CD14-positive monocyte (primary cell): ENCODE measurements at regions not wholly inside any gene's neighbourhood (a gene's known extent, or its start where the extent isn't known, plus 50 kb on each side); places are given as distances from the start of the nearest gene placed in this dataset.

Experiments
- DNase-seq, 3 donors: peaks; one replicate each; pipeline ENCODE4 v3.0.0-alpha.2; 2011 to 2022
- H2AFZ ChIP-seq: 2 replicates; pipeline ENCODE4 v1.6.0; 2012; ENCODE audit warnings: mild to moderate bottlenecking, low read depth, low read length, inconsistent platforms; ENCODE audit not compliant: insufficient read depth, poor library complexity, severe bottlenecking
- H3K27ac ChIP-seq, 2 donors: 1 replicate in 1 of 2; 2 replicates in 1 of 2; pipeline ENCODE4 v1.5.1; 2012 to 2013; ENCODE audit warnings: low read length in 2 of 2, control low read depth in 1 of 2, inconsistent platforms in 1 of 2, low read depth in 1 of 2, mild to moderate bottlenecking in 1 of 2
- H3K27me3 ChIP-seq, 2 donors: one replicate each; pipeline versions ENCODE4 v1.6.0 to v1.6.1; 2011 to 2013; ENCODE audit warnings: low read length in 2 of 2; ENCODE audit not compliant: control insufficient read depth in 2 of 2, insufficient read depth in 2 of 2
- H3K36me3 ChIP-seq, 2 donors: replicated peaks in 1 of 2; 1 replicate in 1 of 2; 2 replicates in 1 of 2; pipeline versions ENCODE4 v1.5.1 to v1.6.1; 2012 to 2013; ENCODE audit warnings: low read length in 2 of 2, control low read depth in 1 of 2, inconsistent platforms in 1 of 2, mild to moderate bottlenecking in 1 of 2; ENCODE audit not compliant: insufficient read depth in 2 of 2, control insufficient read depth in 1 of 2
- H3K4me1 ChIP-seq, 2 donors: 1 replicate in 1 of 2; 2 replicates in 1 of 2; pipeline versions ENCODE4 v1.5.1 to v1.6.1; 2012 to 2013; ENCODE audit warnings: low read length in 2 of 2, control low read depth in 1 of 2, inconsistent platforms in 1 of 2, mild to moderate bottlenecking in 1 of 2, moderate library complexity in 1 of 2; ENCODE audit not compliant: insufficient read depth in 2 of 2, control insufficient read depth in 1 of 2
- H3K4me2 ChIP-seq: replicated peaks from 2 replicates; pipeline ENCODE3; 2012; ENCODE audit warnings: low read length, moderate library complexity, mild to moderate bottlenecking; ENCODE audit not compliant: poor library complexity, severe bottlenecking; ENCODE audit errors: extremely low read depth
- H3K4me3 ChIP-seq, 3 experiments: fragments of 200-600 bp in 1 of 3; sonication (generic) in 1 of 3; replicated peaks in 1 of 3; 1 replicate in 2 of 3; 2 replicates in 1 of 3; pipeline ENCODE4 v1.5.1; 2011 to 2013; ENCODE audit warnings: low read length in 3 of 3, mild to moderate bottlenecking in 3 of 3, control low read depth in 2 of 3, low read depth in 2 of 3, inconsistent platforms in 1 of 3, moderate library complexity in 1 of 3
- H3K79me2 ChIP-seq: 2 replicates; pipeline ENCODE4 v1.6.0; 2012; ENCODE audit warnings: mild to moderate bottlenecking, control low read depth, inconsistent platforms, low read length, moderate library complexity; ENCODE audit not compliant: insufficient read depth
- H3K9ac ChIP-seq: 2 replicates; pipeline ENCODE4 v1.6.0; 2017; ENCODE audit warnings: low read length, mild to moderate bottlenecking; ENCODE audit not compliant: insufficient read depth, poor library complexity, severe bottlenecking
- H3K9me3 ChIP-seq, 2 donors: replicated peaks in 1 of 2; 1 replicate in 1 of 2; 2 replicates in 1 of 2; pipeline versions ENCODE4 v1.5.1 to v1.6.1; 2012 to 2013; ENCODE audit warnings: low read length in 2 of 2, control low read depth in 1 of 2; ENCODE audit not compliant: control insufficient read depth in 1 of 2, insufficient read depth in 1 of 2
- H4K20me1 ChIP-seq: 2 replicates; pipeline ENCODE4 v1.6.0; 2012; ENCODE audit warnings: mild to moderate bottlenecking, low read length, control low read depth, moderate library complexity; ENCODE audit not compliant: insufficient read depth
- H3K27ac Mint-ChIP-seq, 7 donors: one replicate each; pipeline ENCODE4 v1.8.0; 2020; ENCODE audit warnings: mild to moderate bottlenecking in 7 of 7, mixed read lengths in 7 of 7, moderate library complexity in 6 of 7, inconsistent platforms in 2 of 7
- H3K27me3 Mint-ChIP-seq, 3 donors: one replicate each; pipeline ENCODE4 v1.8.0; 2021 to 2022; ENCODE audit warnings: low read depth in 3 of 3, mild to moderate bottlenecking in 3 of 3, mixed read lengths in 3 of 3, moderate library complexity in 3 of 3, inconsistent platforms in 1 of 3
- H3K36me3 Mint-ChIP-seq, 2 donors: one replicate each; pipeline ENCODE4 v1.8.0; 2020; ENCODE audit warnings: mixed read lengths in 2 of 2, inconsistent platforms in 1 of 2, mild to moderate bottlenecking in 1 of 2
- H3K4me1 Mint-ChIP-seq: one replicate; pipeline ENCODE4 v1.8.0; 2020; ENCODE audit warnings: mild to moderate bottlenecking, mixed read lengths
- H3K4me3 Mint-ChIP-seq, 2 donors: one replicate each; pipeline ENCODE4 v1.8.0; 2020; ENCODE audit warnings: mild to moderate bottlenecking in 2 of 2, mixed read lengths in 2 of 2, moderate library complexity in 1 of 2
- H3K9me3 Mint-ChIP-seq, 7 donors: one replicate each; pipeline ENCODE4 v1.8.0; 2020 to 2022; ENCODE audit warnings: mixed read lengths in 7 of 7, mild to moderate bottlenecking in 6 of 7, moderate library complexity in 6 of 7, inconsistent platforms in 2 of 7
- CTCF ChIP-seq: fragments of 200-600 bp; IDR thresholded peaks from one replicate; pipeline ENCODE4 v1.8.0; 2022; ENCODE audit warnings: antibody characterized with exemption, mild to moderate bottlenecking
- WGBS: methylation state at CpG from one replicate; pipeline ENCODE4 v1.1.5; 2013; ENCODE audit warnings: missing lambda C conversion rate; ENCODE audit not compliant: insufficient coverage; 5-methylcytosine and 5-hydroxymethylcytosine counted together
- intact Hi-C, 2 donors: fragments of 100-400 bp; cut with micrococcal nuclease; formaldehyde crosslinking; loops; one replicate each; pipeline versions ENCODE4 v1.15.0 to v1.15.1; 2023

GRCh38 chr5:82526540-82526939 is 248.4 kb upstream of the RPS23 start:
- no peaks in the 10 kb centered on the region for H3K27me3 ChIP-seq
- TF ChIP-seq CTCF, result no peak
- no peaks in the 10 kb centered on the region for H3K36me3 Mint-ChIP-seq
- no peaks in the 10 kb centered on the region for H3K4me1 Mint-ChIP-seq
- peaks cover 4 to 7% of the 10 kb centered on the region in 2 donors for H3K9me3 ChIP-seq
- no peak overlapping the region for H2AFZ ChIP-seq
- H3K4me2 ChIP-seq, result no peak overlapping the region
- H3K4me3 Mint-ChIP-seq, result no peak overlapping the region
- H3K4me1 ChIP-seq, result no peaks in the 10 kb centered on the region
- intact Hi-C loops, result no loop called here
- DNase-seq, result no peak
- no peak overlapping the region for H3K9ac ChIP-seq
- no peaks in the 10 kb centered on the region for H3K36me3 ChIP-seq
- peaks cover 5 to 16% (median 13%) of the 10 kb centered on the region in 7 donors for H3K9me3 Mint-ChIP-seq
- no peak overlapping the region for H3K27ac ChIP-seq
- H3K4me3 ChIP-seq, result no peak overlapping the region
- WGBS, result no CpG with 5 or more reads among the region's 2 CpGs
- no peaks in the 10 kb centered on the region for H3K79me2 ChIP-seq
- no peaks in the 10 kb centered on the region for H4K20me1 ChIP-seq
- H3K27ac Mint-ChIP-seq, result no peak overlapping the region
- peaks cover 0 to 2% (median 0%) of the 10 kb centered on the region in 3 donors for H3K27me3 Mint-ChIP-seq

DNA sequence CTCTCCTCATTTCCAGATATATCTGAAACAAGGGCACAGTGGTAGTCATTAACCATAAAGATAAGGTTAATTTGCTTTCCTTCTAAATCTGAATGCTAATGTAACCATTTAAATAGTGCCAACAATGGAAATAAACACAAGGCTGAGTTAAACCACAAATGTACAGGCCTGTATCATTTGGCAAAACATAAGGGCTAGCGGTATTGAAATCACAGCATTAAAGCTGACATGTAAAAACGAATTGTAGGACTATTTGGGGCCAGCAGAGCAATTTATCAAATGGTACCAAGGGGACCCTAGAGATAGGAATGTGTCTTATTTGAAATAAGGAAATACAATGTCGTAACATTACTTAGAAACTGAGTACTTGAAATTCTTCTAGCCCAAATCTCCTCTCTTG is 247.5 kb upstream of the RPS23 start:
- no peaks in the 10 kb centered on the region for H3K27me3 ChIP-seq
- intact Hi-C loops, result no loop called here

More for the DNA sequence above, 247.5 kb upstream of the RPS23 start:
- H3K9me3 Mint-ChIP-seq, result peaks cover 5 to 11% (median 9%) of the 10 kb centered on the region in 7 donors
- H3K4me1 Mint-ChIP-seq, result no peaks in the 10 kb centered on the region
- Histone ChIP-seq H3K36me3 (no peaks in the 10 kb centered on the region), H3K4me2 (no peak overlapping the region), H2AFZ (no peak overlapping the region), H3K4me1 (no peaks in the 10 kb centered on the region), H3K9me3 (no peaks in the 10 kb centered on the region), H3K9ac (no peak overlapping the region), H3K79me2 (no peaks in the 10 kb centered on the region), H3K27ac (no peak overlapping the region), H4K20me1 (no peaks in the 10 kb centered on the region), H3K4me3 (no peak overlapping the region)
- TF ChIP-seq CTCF, result no peak
- no peak overlapping the region for H3K4me3 Mint-ChIP-seq
- 100% methylated on average over 1 of the region's 3 CpGs for WGBS
- DNase-seq, result no peak
- H3K27ac Mint-ChIP-seq, result no peak overlapping the region
- no peaks in the 10 kb centered on the region for H3K36me3 Mint-ChIP-seq
- peaks cover 0 to 2% (median 0%) of the 10 kb centered on the region in 3 donors for H3K27me3 Mint-ChIP-seq
